ENCODE measurements at regions not wholly inside any gene's neighbourhood (a gene's known extent, or its start where the extent isn't known, plus 50 kb on each side); places are given as distances from the start of the nearest gene placed in this dataset.

DNA sequence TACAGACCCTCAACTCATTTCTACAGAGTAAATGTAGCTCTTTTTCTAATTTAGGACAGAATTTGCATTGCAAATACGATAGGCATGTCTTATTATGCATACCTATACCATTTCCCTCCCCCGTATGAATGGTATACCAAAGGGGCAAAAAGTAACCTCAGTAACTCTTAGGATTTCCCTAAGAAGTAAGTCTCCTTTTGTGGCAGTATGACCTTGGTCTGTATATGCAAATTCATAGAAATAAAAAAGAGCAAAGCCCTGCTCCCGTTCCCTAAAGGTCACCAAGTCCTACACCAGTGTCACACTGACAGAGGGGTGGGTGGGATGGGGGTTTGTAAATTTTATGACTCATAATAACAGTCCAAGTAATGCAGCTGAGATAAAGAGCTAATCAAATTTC, 365.8 kb upstream of the CCDC196 start:
- no peak overlapping the region for H3K27ac ChIP-seq (ENCODE audit: insufficient read depth, low read length)
- no peak overlapping the region for H3K4ac ChIP-seq (ENCODE audit: low read depth, low read length)
- POLR2A ChIA-PET (ENCODE audit: unreplicated experiment) = no interaction called here
- H4K91ac ChIP-seq (ENCODE audit: insufficient read depth, low read depth, low read length) = no peak overlapping the region
- H3K4me2 ChIP-seq (ENCODE audit: low read depth, low read length) = no peak overlapping the region
- ATAC-seq (ENCODE audit: low read depth) (no peak), DNase-seq (no peak)
- no peak overlapping the region for H2BK20ac ChIP-seq (ENCODE audit: low read depth, low read length)
- no peak overlapping the region for H3K18ac ChIP-seq (ENCODE audit: low read depth, low read length)
- no peak overlapping the region for H2BK120ac ChIP-seq (ENCODE audit: low read depth, low read length)
- H3K9me3 ChIP-seq (ENCODE audit: control insufficient read depth, insufficient read depth, low read length) = peaks cover 10% of the 10 kb centered on the region
- no peak overlapping the region for H2BK5ac ChIP-seq (ENCODE audit: low read depth, low read length, poor library complexity, severe bottlenecking)
- no TSS peak for BruUV-seq (replicated peaks)
- no peaks in the 10 kb centered on the region for H3K4me1 ChIP-seq (ENCODE audit: control insufficient read depth, insufficient read depth, low read length)
- H4K20me1 ChIP-seq (ENCODE audit: insufficient read depth, low read length) = no peaks in the 10 kb centered on the region
- H3K79me1 ChIP-seq (ENCODE audit: low read depth in 1 of 2, low read length in 2 of 2) = no peaks in the 10 kb centered on the region
- H3K27me3 ChIP-seq (ENCODE audit: control insufficient read depth, insufficient read depth, low read length) = no peaks in the 10 kb centered on the region
- dilution Hi-C loops (cut with HindIII; ENCODE audit: low sequenced_read_pairs, unreplicated experiment) (no loop called here), in situ Hi-C loops (cut with MboI; ENCODE audit: low sequenced_read_pairs) (no loop called here), intact Hi-C loops (cut with micrococcal nuclease) (no loop called here)
- no peak overlapping the region for H3K14ac ChIP-seq (replicated peaks; ENCODE audit: low read depth, low read length)
- H2AK5ac ChIP-seq (ENCODE audit: low read depth, low read length) = no peak overlapping the region
- no peak overlapping the region for H2AFZ ChIP-seq (replicated peaks; ENCODE audit: low read length, poor library complexity)
- H3K56ac ChIP-seq (ENCODE audit: extremely low read depth, insufficient read depth, low read length) = no peak overlapping the region
- H3K36me3 ChIP-seq (ENCODE audit: control insufficient read depth, insufficient read depth, low read length) = no peaks in the 10 kb centered on the region
- CTCF ChIA-PET = no interaction called here
- no peak overlapping the region for H2AK9ac ChIP-seq (replicated peaks; ENCODE audit: low read depth, low read length, poor library complexity)
- no peak overlapping the region for H3K23ac ChIP-seq (ENCODE audit: low read depth, low read length)
- no CpG with 5 or more reads among the region's 3 CpGs for WGBS, 2 experiments (ENCODE audit: extremely low coverage in 2 of 2, insufficient read length in 1 of 2)
- H3K9me1 ChIP-seq (ENCODE audit: insufficient read depth, low read length) = no peaks in the 10 kb centered on the region
- H3K9ac ChIP-seq (ENCODE audit: low read depth, low read length) = no peak overlapping the region
- H4K5ac ChIP-seq (ENCODE audit: low read depth, low read length) = no peak overlapping the region
- H4K8ac ChIP-seq (ENCODE audit: low read depth in 2 of 2, low read length in 2 of 2) = no peak overlapping the region
- no peak overlapping the region for H3K4me3 ChIP-seq (ENCODE audit: insufficient read depth, low read depth, low read length)
- no peak for TF ChIP-seq CEBPB (IDR thresholded peaks at IDR 0.05; ENCODE audit: low read depth, low read length)
- no peak for TF ChIP-seq FOS (IDR thresholded peaks at IDR 0.05; ENCODE audit: low read depth, low read length)
- no peak for TF ChIP-seq RAD21 (IDR thresholded peaks at IDR 0.05; ENCODE audit: low read length)
- TF ChIP-seq NFE2L2 (IDR thresholded peaks at IDR 0.05; ENCODE audit: low read depth, low read length) = no peak
- TF ChIP-seq RCOR1 (IDR thresholded peaks at IDR 0.05; ENCODE audit: insufficient replicate concordance, low read length) = no peak
- TF ChIP-seq SMC3 (IDR thresholded peaks at IDR 0.05; ENCODE audit: low read depth, low read length) = no peak
- TF ChIP-seq MAFK (IDR thresholded peaks at IDR 0.05; ENCODE audit: low read depth, low read length) = no peak
- TF ChIP-seq RFX5 (IDR thresholded peaks at IDR 0.05; ENCODE audit: low read depth, low read length) = no peak
- TF ChIP-seq, protein P1, sequence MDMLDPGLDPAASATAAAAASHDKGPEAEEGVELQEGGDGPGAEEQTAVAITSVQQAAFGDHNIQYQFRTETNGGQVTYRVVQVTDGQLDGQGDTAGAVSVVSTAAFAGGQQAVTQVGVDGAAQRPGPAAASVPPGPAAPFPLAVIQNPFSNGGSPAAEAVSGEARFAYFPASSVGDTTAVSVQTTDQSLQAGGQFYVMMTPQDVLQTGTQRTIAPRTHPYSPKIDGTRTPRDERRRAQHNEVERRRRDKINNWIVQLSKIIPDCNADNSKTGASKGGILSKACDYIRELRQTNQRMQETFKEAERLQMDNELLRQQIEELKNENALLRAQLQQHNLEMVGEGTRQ (IDR thresholded peaks at IDR 0.05; ENCODE audit: low read depth, low read length) = no peak
- no peak for TF ChIP-seq POLR2A (IDR thresholded peaks at IDR 0.05; ENCODE audit: low read depth, low read length)
- TF ChIP-seq MXI1 (IDR thresholded peaks at IDR 0.05; ENCODE audit: borderline replicate concordance, low read depth, low read length) = no peak
- H2BK15ac ChIP-seq (ENCODE audit: low read depth, low read length) = no peak overlapping the region
